ENCODE measurements at regions not wholly inside any gene's neighbourhood (a gene's known extent, or its start where the extent isn't known, plus 50 kb on each side); places are given as distances from the start of the nearest gene placed in this dataset.

DNA sequence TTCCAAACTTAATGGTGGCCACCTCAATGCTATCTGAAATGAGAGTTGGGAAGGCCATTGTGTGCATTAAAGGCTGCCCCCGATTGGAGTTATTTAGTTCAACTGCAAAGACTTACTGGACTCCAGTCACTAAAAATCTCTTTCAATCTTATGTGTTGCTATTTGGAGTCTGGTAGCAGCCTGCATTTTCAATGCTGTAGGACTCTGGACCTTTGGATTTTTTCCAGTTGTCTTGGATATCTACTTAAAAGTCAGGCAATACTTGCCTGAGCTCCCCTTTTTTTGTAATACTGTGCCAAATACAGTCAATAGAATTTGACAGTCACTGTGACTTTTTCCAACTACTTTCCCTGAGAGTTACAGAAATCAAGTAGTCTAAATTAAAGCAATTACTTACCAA, 281.9 kb downstream of the TRIB2 start:
- H3K4me3 ChIP-seq, result no peak overlapping the region
- Mint-ChIP-seq H3K4me3 (no peak overlapping the region), H3K36me3 (ENCODE audit: low read depth) (no peaks in the 10 kb centered on the region), H3K27ac (no peak overlapping the region), H3K4me1 (peaks cover 7% of the 10 kb centered on the region; the same call in 2 of the 3 replicates), H3K9me3 (no peaks in the 10 kb centered on the region), H3K27me3 (ENCODE audit: insufficient read depth, low read depth, poor library complexity) (no peaks in the 10 kb centered on the region)
- no peak overlapping the region for H2AFZ ChIP-seq
- H3K27me3 ChIP-seq (ENCODE audit: insufficient read depth), result no peaks in the 10 kb centered on the region
- ATAC-seq (no peak), DNase-seq (ENCODE audit: low spot score) (no peak)
- H3F3A ChIP-seq (replicated peaks; ENCODE audit: low read depth), result no peaks in the 10 kb centered on the region
- no peaks in the 10 kb centered on the region; the same call in 1 of the 2 replicates for H4K20me1 ChIP-seq (replicated peaks; ENCODE audit: insufficient read depth)
- H3K36me3 ChIP-seq (ENCODE audit: insufficient read depth), result no peaks in the 10 kb centered on the region
- TF ChIP-seq ZNF114 (CRISPR knock-in tag; IDR thresholded peaks at IDR 0.05) (no peak), CREB1 (CRISPR knock-in tag; IDR thresholded peaks at IDR 0.05; ENCODE audit: low read depth) (no peak)
- no peak overlapping the region for H3K4me2 ChIP-seq
- no peak overlapping the region for H3K27ac ChIP-seq (ENCODE audit: low read depth)
- no peaks in the 10 kb centered on the region for H3K79me2 ChIP-seq (replicated peaks; ENCODE audit: insufficient read depth)
- no peaks in the 10 kb centered on the region for H3K9me2 ChIP-seq (ENCODE audit: insufficient read depth)
- no peaks in the 10 kb centered on the region for H3K4me1 ChIP-seq (ENCODE audit: insufficient read depth)

DNA sequence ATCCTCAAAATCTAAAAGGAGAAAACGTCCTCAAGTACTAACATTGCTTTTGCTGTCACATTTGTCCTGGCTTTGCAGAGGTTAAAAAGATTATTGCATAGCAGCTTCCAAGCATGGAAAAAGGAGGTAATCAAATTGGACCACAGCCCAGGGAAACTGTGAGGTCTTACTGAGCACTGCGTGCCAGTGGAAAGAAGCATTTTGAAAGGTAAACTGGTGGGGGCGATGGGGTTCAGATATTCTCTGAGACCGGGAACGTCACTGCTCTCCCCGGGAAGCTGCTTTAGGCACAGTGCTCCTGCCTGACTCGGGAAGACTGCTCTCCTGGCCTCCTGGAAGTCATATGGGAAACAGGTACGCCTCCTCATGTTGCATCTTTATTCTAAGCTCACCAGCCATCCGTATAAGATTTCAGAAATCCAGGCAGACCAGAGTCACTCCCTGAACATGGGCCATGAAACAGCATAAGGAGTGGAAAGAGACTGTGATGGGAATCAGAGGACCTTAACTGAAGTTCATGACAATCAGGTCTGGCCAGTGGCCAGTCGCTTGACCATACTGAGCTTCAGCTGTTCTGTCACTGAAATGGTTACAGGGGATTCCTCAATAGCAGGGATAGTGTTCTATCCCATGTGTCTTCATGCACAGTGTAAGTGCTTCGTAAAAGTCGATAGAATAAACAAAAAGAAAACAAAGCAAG, 284.1 kb downstream of the TRIB2 start:
- Histone ChIP-seq H3K27ac (ENCODE audit: low read depth) (no peak overlapping the region), H4K20me1 (replicated peaks; ENCODE audit: insufficient read depth) (no peaks in the 10 kb centered on the region; the same call in 1 of the 2 replicates), H3K9me2 (ENCODE audit: insufficient read depth) (no peaks in the 10 kb centered on the region), H3K36me3 (ENCODE audit: insufficient read depth) (no peaks in the 10 kb centered on the region), H3K27me3 (ENCODE audit: insufficient read depth) (no peaks in the 10 kb centered on the region), H2AFZ (peak overlapping the region; percentile 47; the same call in 1 of the 2 replicates), H3F3A (replicated peaks; ENCODE audit: low read depth) (no peaks in the 10 kb centered on the region), H3K4me3 (no peak overlapping the region), H3K4me1 (ENCODE audit: insufficient read depth) (no peaks in the 10 kb centered on the region), H3K79me2 (replicated peaks; ENCODE audit: insufficient read depth) (no peaks in the 10 kb centered on the region), H3K4me2 (no peak overlapping the region)
- Mint-ChIP-seq H3K4me1 (peaks cover 11% of the 10 kb centered on the region; the same call in 2 of the 3 replicates), H3K9me3 (no peaks in the 10 kb centered on the region), H3K36me3 (ENCODE audit: low read depth) (no peaks in the 10 kb centered on the region), H3K4me3 (no peak overlapping the region), H3K27me3 (ENCODE audit: insufficient read depth, low read depth, poor library complexity) (no peaks in the 10 kb centered on the region), H3K27ac (no peak overlapping the region)
- no peak for TF ChIP-seq NANOG (IDR thresholded peaks at IDR 0.05; ENCODE audit: borderline replicate concordance)
- TF ChIP-seq, protein P1, sequence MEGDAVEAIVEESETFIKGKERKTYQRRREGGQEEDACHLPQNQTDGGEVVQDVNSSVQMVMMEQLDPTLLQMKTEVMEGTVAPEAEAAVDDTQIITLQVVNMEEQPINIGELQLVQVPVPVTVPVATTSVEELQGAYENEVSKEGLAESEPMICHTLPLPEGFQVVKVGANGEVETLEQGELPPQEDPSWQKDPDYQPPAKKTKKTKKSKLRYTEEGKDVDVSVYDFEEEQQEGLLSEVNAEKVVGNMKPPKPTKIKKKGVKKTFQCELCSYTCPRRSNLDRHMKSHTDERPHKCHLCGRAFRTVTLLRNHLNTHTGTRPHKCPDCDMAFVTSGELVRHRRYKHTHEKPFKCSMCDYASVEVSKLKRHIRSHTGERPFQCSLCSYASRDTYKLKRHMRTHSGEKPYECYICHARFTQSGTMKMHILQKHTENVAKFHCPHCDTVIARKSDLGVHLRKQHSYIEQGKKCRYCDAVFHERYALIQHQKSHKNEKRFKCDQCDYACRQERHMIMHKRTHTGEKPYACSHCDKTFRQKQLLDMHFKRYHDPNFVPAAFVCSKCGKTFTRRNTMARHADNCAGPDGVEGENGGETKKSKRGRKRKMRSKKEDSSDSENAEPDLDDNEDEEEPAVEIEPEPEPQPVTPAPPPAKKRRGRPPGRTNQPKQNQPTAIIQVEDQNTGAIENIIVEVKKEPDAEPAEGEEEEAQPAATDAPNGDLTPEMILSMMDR (conservative IDR thresholded peaks at IDR 0.05; ENCODE audit: low read depth in 2 of 2), result peak in 1 of 2 experiments; percentile 16; a peak in 1 of 4 replicates
- DNase-seq (ENCODE audit: low spot score) (peak; percentile 20), ATAC-seq (peak; percentile 69)

DNA sequence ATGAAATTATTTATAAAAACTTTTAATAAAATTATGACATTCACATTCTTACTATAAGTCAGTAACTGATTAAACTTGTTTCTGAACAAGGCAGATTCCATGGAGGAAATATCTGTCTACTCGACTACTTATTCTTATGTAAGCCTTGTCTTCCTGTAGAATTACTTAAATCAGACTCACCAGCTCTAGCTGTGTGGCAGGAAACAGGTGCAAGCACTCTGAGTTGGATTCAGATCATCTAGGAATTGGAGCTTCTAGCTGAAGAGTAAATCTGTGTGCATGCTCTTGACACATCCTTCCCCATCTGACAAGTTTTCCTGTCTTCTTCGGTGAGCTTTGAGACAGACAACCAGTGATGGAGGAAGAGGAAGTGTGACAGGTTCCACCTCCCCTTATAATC, 284.7 kb downstream of the TRIB2 start:
- H3K27me3 ChIP-seq (ENCODE audit: insufficient read depth), result no peaks in the 10 kb centered on the region
- Mint-ChIP-seq H3K36me3 (ENCODE audit: low read depth) (no peaks in the 10 kb centered on the region), H3K9me3 (no peaks in the 10 kb centered on the region), H3K4me1 (peaks cover 11% of the 10 kb centered on the region; the same call in 2 of the 3 replicates), H3K27me3 (ENCODE audit: insufficient read depth, low read depth, poor library complexity) (no peaks in the 10 kb centered on the region), H3K27ac (no peak overlapping the region), H3K4me3 (no peak overlapping the region)
- H3K4me2 ChIP-seq, result no peak overlapping the region
- no peak for DNase-seq (ENCODE audit: low spot score)
- H3F3A ChIP-seq (replicated peaks; ENCODE audit: low read depth), result no peaks in the 10 kb centered on the region
- no peak overlapping the region for H3K4me3 ChIP-seq
- no peak overlapping the region for H2AFZ ChIP-seq
- H3K9me2 ChIP-seq (ENCODE audit: insufficient read depth), result no peaks in the 10 kb centered on the region
- no peaks in the 10 kb centered on the region for H3K79me2 ChIP-seq (replicated peaks; ENCODE audit: insufficient read depth)
- H3K4me1 ChIP-seq (ENCODE audit: insufficient read depth), result no peaks in the 10 kb centered on the region
- no peak for ATAC-seq
- no peak overlapping the region for H3K27ac ChIP-seq (ENCODE audit: low read depth)
- no peaks in the 10 kb centered on the region for H3K36me3 ChIP-seq (ENCODE audit: insufficient read depth)
- H4K20me1 ChIP-seq (replicated peaks; ENCODE audit: insufficient read depth), result no peaks in the 10 kb centered on the region; the same call in 1 of the 2 replicates
- no peak for TF ChIP-seq ZNF331 (CRISPR knock-in tag; IDR thresholded peaks at IDR 0.05; ENCODE audit: low read depth)
- TF ChIP-seq, protein P1 (conservative IDR thresholded peaks at IDR 0.05; ENCODE audit: low read depth in 2 of 2), result no peak
- TF ChIP-seq, protein P2, sequence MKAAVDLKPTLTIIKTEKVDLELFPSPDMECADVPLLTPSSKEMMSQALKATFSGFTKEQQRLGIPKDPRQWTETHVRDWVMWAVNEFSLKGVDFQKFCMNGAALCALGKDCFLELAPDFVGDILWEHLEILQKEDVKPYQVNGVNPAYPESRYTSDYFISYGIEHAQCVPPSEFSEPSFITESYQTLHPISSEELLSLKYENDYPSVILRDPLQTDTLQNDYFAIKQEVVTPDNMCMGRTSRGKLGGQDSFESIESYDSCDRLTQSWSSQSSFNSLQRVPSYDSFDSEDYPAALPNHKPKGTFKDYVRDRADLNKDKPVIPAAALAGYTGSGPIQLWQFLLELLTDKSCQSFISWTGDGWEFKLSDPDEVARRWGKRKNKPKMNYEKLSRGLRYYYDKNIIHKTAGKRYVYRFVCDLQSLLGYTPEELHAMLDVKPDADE (IDR thresholded peaks at IDR 0.05), result no peak
